ENCODE measurements at regions not wholly inside any gene's neighbourhood (a gene's known extent, or its start where the extent isn't known, plus 50 kb on each side); places are given as distances from the start of the nearest gene placed in this dataset.

DNA sequence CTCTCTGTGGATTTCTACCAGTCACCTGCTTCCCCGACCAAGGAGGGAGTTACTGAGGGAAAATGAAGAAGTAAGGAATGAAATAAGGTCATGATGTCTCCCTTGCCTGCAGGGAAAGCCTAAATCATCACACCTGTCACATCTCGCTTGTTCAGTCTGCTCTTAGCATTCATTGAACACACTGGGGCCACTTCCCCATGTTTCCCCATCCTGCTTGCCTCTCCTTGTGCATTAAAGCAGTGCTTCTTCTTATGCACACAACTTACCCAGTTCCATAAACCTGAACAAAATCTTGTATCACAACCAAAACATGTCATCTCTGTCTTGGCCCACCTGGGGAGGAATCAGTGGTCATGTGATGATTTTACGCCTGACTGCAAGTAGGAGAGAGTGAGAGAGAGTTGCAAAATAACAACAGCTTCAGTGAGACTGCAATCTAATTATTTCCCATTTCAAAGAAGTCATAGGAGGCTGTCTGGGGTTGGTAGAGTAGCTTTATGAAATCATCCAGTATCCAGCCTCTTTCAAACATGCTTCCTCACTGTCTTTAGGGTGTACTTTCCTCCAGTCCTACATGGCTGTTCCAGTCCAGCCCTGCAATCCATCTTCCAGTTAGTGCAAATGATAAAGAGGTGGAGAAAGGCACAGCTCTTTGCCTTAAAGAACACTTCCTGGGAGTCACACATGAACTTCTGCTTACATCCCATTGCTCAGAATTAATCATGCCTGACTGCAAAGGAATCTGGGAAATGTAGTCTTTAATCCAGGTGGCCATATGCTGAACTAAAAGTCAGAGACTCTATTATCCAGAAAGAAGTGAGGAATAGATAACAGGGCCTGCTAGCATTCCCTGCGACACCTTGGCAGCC lies 220.1 kb downstream of the HAUS1 start:
- TF ChIP-seq, protein P1, sequence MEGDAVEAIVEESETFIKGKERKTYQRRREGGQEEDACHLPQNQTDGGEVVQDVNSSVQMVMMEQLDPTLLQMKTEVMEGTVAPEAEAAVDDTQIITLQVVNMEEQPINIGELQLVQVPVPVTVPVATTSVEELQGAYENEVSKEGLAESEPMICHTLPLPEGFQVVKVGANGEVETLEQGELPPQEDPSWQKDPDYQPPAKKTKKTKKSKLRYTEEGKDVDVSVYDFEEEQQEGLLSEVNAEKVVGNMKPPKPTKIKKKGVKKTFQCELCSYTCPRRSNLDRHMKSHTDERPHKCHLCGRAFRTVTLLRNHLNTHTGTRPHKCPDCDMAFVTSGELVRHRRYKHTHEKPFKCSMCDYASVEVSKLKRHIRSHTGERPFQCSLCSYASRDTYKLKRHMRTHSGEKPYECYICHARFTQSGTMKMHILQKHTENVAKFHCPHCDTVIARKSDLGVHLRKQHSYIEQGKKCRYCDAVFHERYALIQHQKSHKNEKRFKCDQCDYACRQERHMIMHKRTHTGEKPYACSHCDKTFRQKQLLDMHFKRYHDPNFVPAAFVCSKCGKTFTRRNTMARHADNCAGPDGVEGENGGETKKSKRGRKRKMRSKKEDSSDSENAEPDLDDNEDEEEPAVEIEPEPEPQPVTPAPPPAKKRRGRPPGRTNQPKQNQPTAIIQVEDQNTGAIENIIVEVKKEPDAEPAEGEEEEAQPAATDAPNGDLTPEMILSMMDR (IDR thresholded peaks at IDR 0.05; ENCODE audit: insufficient read depth, missing control alignments), result no peak
- no peak for DNase-seq (ENCODE audit: insufficient read length, low spot score)
- peak; percentile 96 for FAIRE-seq

DNA sequence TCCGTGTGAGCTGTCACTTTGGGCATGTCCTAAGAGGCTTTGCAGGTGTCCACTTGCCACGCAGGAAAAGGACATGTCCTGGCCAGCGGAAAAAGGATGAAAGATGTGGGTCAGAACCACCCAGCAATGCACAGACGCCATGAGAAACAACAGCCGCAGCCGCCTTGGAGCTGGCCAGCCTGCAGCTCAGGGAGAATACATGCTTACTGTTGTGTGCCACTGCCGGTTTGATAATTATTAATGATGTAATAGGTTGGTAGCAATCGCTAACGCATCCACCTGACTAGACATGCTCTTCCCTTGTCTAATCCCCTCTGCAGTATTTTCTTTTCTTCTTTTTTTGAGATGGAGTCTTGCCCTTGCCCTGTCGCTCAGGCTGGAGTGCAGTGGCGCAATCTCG lies 221.7 kb downstream of the HAUS1 start:
- DNase-seq (ENCODE audit: insufficient read length, low spot score) (no peak), FAIRE-seq (no peak)
- TF ChIP-seq, protein P1 (IDR thresholded peaks at IDR 0.05; ENCODE audit: insufficient read depth, missing control alignments), result no peak

DNA sequence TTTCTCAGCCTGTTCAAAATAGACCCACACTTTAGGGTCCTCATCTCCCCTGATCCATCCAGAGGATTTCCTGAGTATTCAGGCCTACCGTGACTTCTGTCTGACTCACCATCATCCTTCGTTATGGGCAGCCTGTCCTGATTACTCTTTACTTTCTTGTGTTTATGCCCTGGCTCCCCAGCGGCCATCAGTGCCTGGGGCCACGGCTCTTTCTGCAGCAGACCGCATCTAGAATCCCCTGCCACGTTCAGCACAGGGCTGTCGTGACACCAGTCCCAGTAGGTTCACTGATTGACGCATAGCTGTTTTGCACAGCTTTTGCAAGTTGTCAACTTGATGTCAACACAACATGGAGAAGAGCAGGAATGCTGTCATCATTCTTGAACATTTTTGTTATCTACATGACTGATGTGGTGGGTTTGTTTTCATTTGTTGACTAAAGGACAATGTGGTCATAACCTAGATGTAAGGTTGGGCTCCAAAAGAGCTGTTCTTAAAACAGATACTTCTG lies 225.6 kb downstream of the HAUS1 start:
- DNase-seq (ENCODE audit: insufficient read length, low spot score) (no peak), FAIRE-seq (peak; percentile 63)
- TF ChIP-seq, protein P1 (IDR thresholded peaks at IDR 0.05; ENCODE audit: insufficient read depth, missing control alignments), result no peak

DNA sequence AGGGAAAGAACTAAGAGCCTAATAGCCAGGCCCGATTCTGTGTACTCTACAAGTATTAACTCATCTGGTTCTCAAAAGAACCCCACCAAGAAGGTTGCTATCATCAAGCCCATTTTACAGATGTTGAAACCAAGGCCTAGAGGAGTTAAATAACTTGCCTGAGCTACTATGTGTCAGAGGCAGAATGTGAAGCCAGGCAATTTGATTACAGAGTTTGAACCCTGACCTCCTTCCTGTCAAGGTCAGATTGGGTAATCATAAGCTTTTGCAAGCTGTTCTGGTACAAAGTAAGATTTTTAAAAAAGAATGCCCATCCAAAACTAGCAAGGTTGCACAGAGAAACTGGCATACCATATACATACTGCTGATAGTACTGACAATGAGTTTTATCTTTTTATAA lies 227.1 kb downstream of the HAUS1 start:
- TF ChIP-seq, protein P1 (IDR thresholded peaks at IDR 0.05; ENCODE audit: insufficient read depth, missing control alignments), result no peak
- DNase-seq (ENCODE audit: insufficient read length, low spot score) (no peak), FAIRE-seq (no peak)

DNA sequence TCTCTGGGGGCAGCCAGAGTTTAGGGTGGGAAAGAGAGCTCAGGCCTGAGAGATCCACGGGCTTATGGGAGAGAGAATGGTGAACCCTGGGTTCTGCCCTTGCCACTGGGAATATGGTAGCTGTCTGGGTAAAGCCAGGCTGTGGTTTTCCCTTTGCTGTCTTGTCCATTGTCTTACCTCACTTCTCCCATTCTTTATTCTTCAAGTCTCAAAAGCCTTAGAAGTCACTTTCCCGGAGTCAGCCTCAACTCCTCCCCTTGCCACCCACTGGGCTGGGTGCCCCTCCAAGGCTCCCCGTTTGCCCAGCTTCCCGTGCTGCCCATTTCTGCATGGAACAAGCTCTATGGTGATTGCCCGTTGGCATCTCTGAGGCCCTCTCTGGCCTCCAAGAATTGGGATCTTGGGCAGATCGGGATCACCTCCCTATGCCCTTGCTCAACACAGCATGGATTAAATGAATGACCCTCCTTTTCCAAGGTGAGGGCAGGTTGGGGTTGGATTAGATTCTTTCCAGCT lies 228.2 kb downstream of the HAUS1 start:
- DNase-seq (ENCODE audit: insufficient read length, low spot score) (no peak), FAIRE-seq (no peak)
- TF ChIP-seq, protein P1 (IDR thresholded peaks at IDR 0.05; ENCODE audit: insufficient read depth, missing control alignments), result no peak

DNA sequence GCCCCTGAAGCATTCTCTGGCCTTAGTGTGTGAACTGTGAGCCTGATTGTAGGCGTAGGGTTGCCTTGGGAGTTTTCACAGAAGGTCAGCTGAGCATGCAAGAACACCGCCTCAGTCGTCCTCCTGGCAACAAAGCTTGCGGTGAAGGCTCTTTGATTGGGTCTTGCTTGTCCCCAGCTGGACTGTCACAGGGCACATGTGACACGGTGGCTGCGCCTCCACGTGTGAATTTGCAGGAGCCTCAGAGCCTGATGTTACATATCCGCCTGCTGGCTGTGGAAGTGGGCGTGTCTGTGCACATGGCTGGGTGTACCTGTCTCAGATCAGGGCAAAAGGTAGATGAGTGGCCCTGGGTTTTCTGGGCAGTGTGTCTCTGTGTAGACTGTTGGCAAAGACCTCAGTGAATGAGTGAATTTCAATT lies 228.7 kb downstream of the HAUS1 start:
- FAIRE-seq (peak; percentile 29), DNase-seq (ENCODE audit: insufficient read length, low spot score) (no peak)
- TF ChIP-seq, protein P1 (IDR thresholded peaks at IDR 0.05; ENCODE audit: insufficient read depth, missing control alignments), result no peak
